HEK293T (cell line): ENCODE measurements at regions not wholly inside any gene's neighbourhood (a gene's known extent, or its start where the extent isn't known, plus 50 kb on each side); places are given as distances from the start of the nearest gene placed in this dataset.

Experiments used
- BHLHE40 ChIP-seq: fragments of 450-650 bp; IDR thresholded peaks from 2 replicates; pipeline ENCODE4 v1.6.1; 2016; ENCODE audit warnings: mild to moderate bottlenecking, moderate library complexity, borderline replicate concordance
- FOXA1 ChIP-seq: fragments of 450-650 bp; IDR thresholded peaks from 2 replicates; pipeline ENCODE4 v1.6.1; 2016; ENCODE audit warnings: mild to moderate bottlenecking
- FOXM1 ChIP-seq: fragments of 450-650 bp; IDR thresholded peaks from 2 replicates; pipeline ENCODE4 v1.6.1; 2017; ENCODE audit warnings: mild to moderate bottlenecking, borderline replicate concordance
- HDGF ChIP-seq: fragments of 450-650 bp; IDR thresholded peaks from 2 replicates; pipeline ENCODE4 v1.6.1; 2017; ENCODE audit warnings: antibody characterized with exemption, borderline replicate concordance
- L3MBTL2 ChIP-seq: fragments of 450-650 bp; conservative IDR thresholded peaks from 2 replicates; pipeline ENCODE4 v1.6.1; 2016; ENCODE audit warnings: mild to moderate bottlenecking
- LEF1 ChIP-seq: fragments of 450-650 bp; IDR thresholded peaks from 2 replicates; pipeline ENCODE4 v1.6.1; 2017; ENCODE audit warnings: mild to moderate bottlenecking, borderline replicate concordance
- NFRKB ChIP-seq: fragments of 450-650 bp; IDR thresholded peaks from 2 replicates; pipeline ENCODE4 v1.6.1; 2016; ENCODE audit warnings: mild to moderate bottlenecking, moderate library complexity
- PKNOX1 ChIP-seq: fragments of 450-650 bp; IDR thresholded peaks from 2 replicates; pipeline ENCODE4 v1.6.1; 2016
- SP1 ChIP-seq: fragments of 450-650 bp; IDR thresholded peaks from 2 replicates; pipeline ENCODE4 v1.6.1; 2017
- SUZ12 ChIP-seq: fragments of 450-650 bp; IDR thresholded peaks from 2 replicates; pipeline ENCODE4 v1.6.1; 2016; ENCODE audit warnings: mild to moderate bottlenecking
- TARDBP ChIP-seq: fragments of 450-650 bp; IDR thresholded peaks from 2 replicates; pipeline ENCODE4 v1.6.1; 2016

- TF ChIP-seq TARDBP: no peak
- TF ChIP-seq SP1: no peak
- TF ChIP-seq HDGF: no peak
- no peak for TF ChIP-seq FOXM1
- no peak for TF ChIP-seq L3MBTL2
- TF ChIP-seq LEF1: no peak
- no peak for TF ChIP-seq SUZ12
- TF ChIP-seq NFRKB: no peak
- no peak for TF ChIP-seq FOXA1
- TF ChIP-seq BHLHE40: no peak
- no peak for TF ChIP-seq PKNOX1
Measured at GRCh38 chr9:1155602-1156001, 105.4 kb downstream of the DMRT2 start.
